K562 (cell line): ENCODE measurements at regions not wholly inside any gene's neighbourhood (a gene's known extent, or its start where the extent isn't known, plus 50 kb on each side); places are given as distances from the start of the nearest gene placed in this dataset.

Source experiments
- ATAC-seq: fragments of 200-7000 bp; cut with Tn5 transposase; 3 replicates; pipeline ENCODE4 v1.9.1; 2020; ENCODE audit warnings: moderate library complexity
- BruUV-seq: library from RNA; stranded (reverse); fragments of 400-500 nt; replicated peaks from 2 replicates; lab custom pipeline; 2021; lab: Mats Ljungman, UMichigan
- CTCF ChIA-PET: fragments of 300-600 bp; formaldehyde crosslinking; extraction: SDS; loops from one replicate; lab custom pipeline; 2021; ENCODE audit warnings: low intra/inter-chr PET ratio; lab: Yijun Ruan, JAX
- POLR2A ChIA-PET: fragments of 300-600, 350-650 bp; sonication (Branson Sonifier 250); formaldehyde crosslinking; extraction: SDS; loops from one replicate; lab custom pipeline; 2021; ENCODE audit warnings: antibody characterized with exemption, inconsistent platforms; lab: Yijun Ruan, JAX
- DNase-seq, 4 experiments: peaks; one replicate each; pipeline versions ENCODE4 v3.0.0 to v3.0.0-alpha.2; 2011 to 2018; ENCODE audit warnings: low spot score in 3 of 4, mixed read lengths in 3 of 4; ENCODE audit errors: extremely low read depth in 1 of 4
- FAIRE-seq: peaks from 2 replicates; lab custom pipeline; 2011; peaks lifted over from hg19 to GRCh38; lab: Jason Lieb, UNC
- H2AFZ ChIP-seq: 2 replicates; pipeline ENCODE4 v1.6.0; 2011; ENCODE audit warnings: low read depth, low read length, control low read depth, inconsistent platforms
- H3K27ac ChIP-seq: fragments of 200-600 bp; 3 replicates; pipeline ENCODE4 v1.8.0; 2011; ENCODE audit warnings: low read depth, mild to moderate bottlenecking, control low read depth, inconsistent platforms, low read length, moderate library complexity, mixed read lengths; ENCODE audit errors: extremely low read depth
- H3K27me3 ChIP-seq, 2 experiments: fragments of 300-600 bp in 1 of 2; 2 replicates in 1 of 2; 3 replicates in 1 of 2; pipeline versions ENCODE4 v1.6.0 to v1.8.0; 2011; ENCODE audit warnings: inconsistent platforms in 2 of 2, low read length in 2 of 2, mild to moderate bottlenecking in 1 of 2, mixed read lengths in 1 of 2, moderate library complexity in 1 of 2; ENCODE audit not compliant: control insufficient read depth in 2 of 2, insufficient read depth in 2 of 2
- H3K36me3 ChIP-seq: fragments of 300-600 bp; 3 replicates; pipeline ENCODE4 v1.8.0; 2011; ENCODE audit warnings: mild to moderate bottlenecking, low read length, inconsistent platforms; ENCODE audit not compliant: control insufficient read depth, insufficient read depth
- H3K4me1 ChIP-seq, 2 experiments: fragments of 200-600 bp in 1 of 2; replicated peaks in 1 of 2; 2 replicates in 1 of 2; 3 replicates in 1 of 2; pipeline versions ENCODE4 v1.5.1 to v1.8.0; 2011; ENCODE audit warnings: inconsistent platforms in 2 of 2, low read length in 2 of 2, mild to moderate bottlenecking in 1 of 2, mixed read lengths in 1 of 2, moderate library complexity in 1 of 2; ENCODE audit not compliant: control insufficient read depth in 2 of 2, insufficient read depth in 2 of 2
- H3K4me2 ChIP-seq: 2 replicates; pipeline ENCODE4 v1.6.1; 2011; ENCODE audit warnings: low read length, control low read depth, inconsistent platforms, mixed read lengths; ENCODE audit not compliant: insufficient read depth
- H3K4me3 ChIP-seq: fragments of 200-600 bp; sonication (generic), shearing (Covaris generic); 2 replicates; pipeline ENCODE4 v1.5.1; 2016; ENCODE audit warnings: control low read depth, inconsistent platforms
- H3K79me2 ChIP-seq: fragments of 200-600 bp; 3 replicates; pipeline ENCODE4 v1.8.0; 2011; ENCODE audit warnings: low read length, inconsistent platforms; ENCODE audit not compliant: control insufficient read depth, insufficient read depth
- H3K9ac ChIP-seq, 2 experiments: 2 replicates each; pipeline versions ENCODE4 v1.6.0 to v1.6.1; 2011; ENCODE audit warnings: low read depth in 2 of 2, low read length in 2 of 2, control low read depth in 1 of 2, inconsistent platforms in 1 of 2, mild to moderate bottlenecking in 1 of 2, mixed read lengths in 1 of 2; ENCODE audit not compliant: insufficient read depth in 1 of 2
- H3K9me1 ChIP-seq: one replicate; pipeline ENCODE4 v1.6.0; 2011; ENCODE audit warnings: inconsistent platforms, mild to moderate bottlenecking, low read length, moderate library complexity; ENCODE audit not compliant: control insufficient read depth, insufficient read depth
- H3K9me3 ChIP-seq: replicated peaks from 2 replicates; pipeline ENCODE4 v1.5.1; 2011; ENCODE audit warnings: low read depth, low read length, inconsistent platforms; ENCODE audit not compliant: control insufficient read depth, insufficient read depth
- H4K20me1 ChIP-seq: replicated peaks from 2 replicates; pipeline ENCODE4 v1.6.1; 2011; ENCODE audit warnings: low read length, inconsistent platforms, mixed read lengths; ENCODE audit not compliant: control insufficient read depth, insufficient read depth
- CHD7 ChIP-seq: fragments of 200-600 bp; sonication (generic); IDR thresholded peaks from one replicate; pipeline ENCODE4 v1.6.1; 2012; ENCODE audit warnings: mild to moderate bottlenecking, low read depth, low read length, inconsistent platforms
- E2F4 ChIP-seq: sonication (generic); formaldehyde crosslinking; IDR thresholded peaks from 2 replicates; pipeline ENCODE4 v1.8.0; 2022; ENCODE audit warnings: mild to moderate bottlenecking, low read depth, missing genetic modification reagents
- OTX1 ChIP-seq: fragments of 450-650 bp; formaldehyde crosslinking; IDR thresholded peaks from 2 replicates; pipeline ENCODE4 v1.4.0; 2022; ENCODE audit warnings: mild to moderate bottlenecking
- SAP30 ChIP-seq: fragments of 200-600 bp; sonication (generic); IDR thresholded peaks from 2 replicates; pipeline ENCODE4 v1.6.1; 2012; ENCODE audit warnings: borderline replicate concordance, low read depth, mild to moderate bottlenecking, moderate library complexity, low read length, control low read depth, inconsistent platforms; ENCODE audit not compliant: insufficient read depth, poor library complexity, severe bottlenecking
- SMARCA5 ChIP-seq: fragments of 450-650 bp; IDR thresholded peaks from 2 replicates; pipeline ENCODE4 v1.6.1; 2016
- ZNF197 ChIP-seq: fragments of 200-800 bp; sonication (Bioruptor generic); IDR thresholded peaks from 2 replicates; pipeline ENCODE4 v1.6.1; 2016; ENCODE audit warnings: low read depth, missing genetic modification characterization, missing compliant biosample characterization
- WGBS: fragments of 100-300 bp; shearing (Covaris generic); methylation state at CpG from one replicate; pipeline ENCODE4 v1.1.6; 2016; ENCODE audit warnings: low coverage, mixed read lengths; ENCODE audit not compliant: insufficient coverage; ENCODE audit errors: missing lambda C conversion rate; 5-methylcytosine and 5-hydroxymethylcytosine counted together
- in situ Hi-C: fragments of 300-500 bp; cut with MboI; formaldehyde crosslinking; loops from 4 replicates; pipeline ENCODE4 v1.15.0; 2018; ENCODE audit warnings: inconsistent platforms, mixed read lengths
- intact Hi-C: fragments of 100-400 bp; cut with micrococcal nuclease; formaldehyde crosslinking; loops from 2 replicates; pipeline ENCODE4 v1.14.2; 2022

GRCh38 chr2:66853585-66853984 is 418.7 kb downstream of the MEIS1 start:
- no TSS peak for BruUV-seq
- ATAC-seq (no peak), FAIRE-seq (no peak), DNase-seq (no peak)
- H2AFZ ChIP-seq: no peak overlapping the region
- CTCF ChIA-PET: no interaction called here
- POLR2A ChIA-PET: no interaction called here
- no peak for TF ChIP-seq OTX1 (CRISPR knock-in tag)
- TF ChIP-seq ZNF197 (CRISPR knock-in tag): no peak
- no peak for TF ChIP-seq SAP30
- TF ChIP-seq SMARCA5: no peak
- no peak for TF ChIP-seq CHD7
- TF ChIP-seq E2F4 (CRISPR knock-in tag): no peak
- H3K4me1 ChIP-seq: no peaks in the 10 kb centered on the region
- no peak overlapping the region for H3K9ac ChIP-seq
- intact Hi-C loops (no loop called here), in situ Hi-C loops (no loop called here)
- 0% methylated on average over 6 of the region's 6 CpGs for WGBS
- H3K79me2 ChIP-seq: no peaks in the 10 kb centered on the region
- H3K9me3 ChIP-seq: no peaks in the 10 kb centered on the region
- H3K9me1 ChIP-seq: no peaks in the 10 kb centered on the region
- H3K27ac ChIP-seq: no peak overlapping the region
- H3K36me3 ChIP-seq: no peaks in the 10 kb centered on the region
- H3K27me3 ChIP-seq: no peaks in the 10 kb centered on the region
- no peak overlapping the region for H3K4me3 ChIP-seq
- H4K20me1 ChIP-seq: no peaks in the 10 kb centered on the region
- H3K4me2 ChIP-seq: no peak overlapping the region
